Common myeloid progenitor, CD34-positive (primary cell): ENCODE measurements at regions not wholly inside any gene's neighbourhood (a gene's known extent, or its start where the extent isn't known, plus 50 kb on each side); places are given as distances from the start of the nearest gene placed in this dataset.
"Not testable (repeated sequence)": the region's sequence is repeated elsewhere in the genome, so short reads cannot be mapped to it uniquely, and the experiment has no call there.

Experiments
- CTCF ChIA-PET: fragments of 350-600 bp; sonication (Branson Sonifier 250); formaldehyde crosslinking; loops from one replicate; lab custom pipeline; 2021; ENCODE audit warnings: antibody characterized with exemption; lab: Charles Lee
- POLR2A ChIA-PET: fragments of 350-600 bp; sonication (Branson Sonifier 250); formaldehyde crosslinking; loops from one replicate; lab custom pipeline; 2021; ENCODE audit warnings: antibody characterized with exemption; lab: Charles Lee
- DNase-seq, 3 donors: peaks; one replicate each; pipeline versions ENCODE4 v3.0.0 to v3.0.0-alpha.2; 2013
- H3K27ac ChIP-seq, 2 experiments: 1 replicate in 1 of 2; 2 replicates in 1 of 2; pipeline ENCODE4 v1.7.0; 2013; ENCODE audit warnings: inconsistent platforms in 2 of 2, low read length in 2 of 2, mild to moderate bottlenecking in 2 of 2, low read depth in 1 of 2, moderate library complexity in 1 of 2; ENCODE audit not compliant: severe bottlenecking in 2 of 2, insufficient read depth in 1 of 2, poor library complexity in 1 of 2
- H3K27me3 ChIP-seq, 5 experiments: replicated peaks in 2 of 5; 1 replicate in 3 of 5; 2 replicates in 2 of 5; pipeline versions ENCODE4 v1.6.1 to v1.7.0; 2013; ENCODE audit warnings: low read length in 4 of 5, mild to moderate bottlenecking in 2 of 5, moderate library complexity in 2 of 5, inconsistent platforms in 1 of 5; ENCODE audit not compliant: insufficient read depth in 5 of 5, control insufficient read depth in 4 of 5
- H3K36me3 ChIP-seq, 4 experiments: 1 replicate in 2 of 4; 2 replicates in 2 of 4; pipeline versions ENCODE4 v1.6.1 to v1.7.0; 2013; ENCODE audit warnings: low read length in 3 of 4, control low read depth in 1 of 4, mild to moderate bottlenecking in 1 of 4; ENCODE audit not compliant: control insufficient read depth in 4 of 4, insufficient read depth in 4 of 4
- H3K4me1 ChIP-seq, 4 experiments: 1 replicate in 3 of 4; 2 replicates in 1 of 4; pipeline versions ENCODE4 v1.6.1 to v1.7.1; 2013; ENCODE audit warnings: low read length in 3 of 4, mild to moderate bottlenecking in 3 of 4, control low read depth in 1 of 4, inconsistent platforms in 1 of 4, moderate library complexity in 1 of 4; ENCODE audit not compliant: control insufficient read depth in 4 of 4, insufficient read depth in 4 of 4; ENCODE audit errors: control extremely low read depth in 1 of 4
- H3K4me3 ChIP-seq, 7 experiments: 1 replicate in 4 of 7; 2 replicates in 3 of 7; pipeline versions ENCODE4 v1.5.1 to v1.7.0; 2013; ENCODE audit warnings: mild to moderate bottlenecking in 7 of 7, low read length in 6 of 7, moderate library complexity in 6 of 7, inconsistent platforms in 2 of 7, low read depth in 2 of 7, control low read depth in 1 of 7; ENCODE audit not compliant: insufficient read depth in 4 of 7, control insufficient read depth in 1 of 7; ENCODE audit errors: extremely low read depth in 1 of 7
- H3K9me3 ChIP-seq, 5 experiments: 1 replicate in 4 of 5; 2 replicates in 1 of 5; pipeline versions ENCODE4 v1.6.1 to v1.7.1; 2013; ENCODE audit warnings: low read length in 4 of 5, mild to moderate bottlenecking in 2 of 5, inconsistent platforms in 1 of 5, low read depth in 1 of 5, moderate library complexity in 1 of 5; ENCODE audit not compliant: control insufficient read depth in 4 of 5, insufficient read depth in 2 of 5; ENCODE audit errors: control extremely low read depth in 1 of 5
- WGBS: methylation state at CpG from one replicate; pipeline ENCODE4 v1.1.5; 2013; ENCODE audit not compliant: insufficient coverage; 5-methylcytosine and 5-hydroxymethylcytosine counted together

- Histone ChIP-seq H3K27ac (no peak overlapping the region), H3K27me3 (no peaks in the 10 kb centered on the region), H3K4me3 (no peak overlapping the region), H3K36me3 (no peaks in the 10 kb centered on the region), H3K9me3 (peaks cover 0 to 2% (median 0%) of the 10 kb centered on the region in 5 experiments), H3K4me1 (no peaks in the 10 kb centered on the region)
- DNase-seq = no peak
- POLR2A ChIA-PET = no interaction called here
- CTCF ChIA-PET = no interaction called here
- WGBS = no CpG with 5 or more reads among the region's 1 CpG
Measured at GRCh38 chr12:73699318-73699717, 838.3 kb upstream of the ATXN7L3B start.

GRCh38 chr12:73714655-73715054, 823.0 kb upstream of the ATXN7L3B start:
- H3K4me3 ChIP-seq = no peak overlapping the region
- no peaks in the 10 kb centered on the region for H3K36me3 ChIP-seq
- ChIA-PET POLR2A (no interaction called here), CTCF (no interaction called here)
- no peak for DNase-seq
- no peaks in the 10 kb centered on the region for H3K27me3 ChIP-seq
- H3K4me1 ChIP-seq = no peaks in the 10 kb centered on the region
- H3K27ac ChIP-seq = no peak overlapping the region
- H3K9me3 ChIP-seq = no peaks in the 10 kb centered on the region
- no CpG with 5 or more reads among the region's 2 CpGs for WGBS

DNA sequence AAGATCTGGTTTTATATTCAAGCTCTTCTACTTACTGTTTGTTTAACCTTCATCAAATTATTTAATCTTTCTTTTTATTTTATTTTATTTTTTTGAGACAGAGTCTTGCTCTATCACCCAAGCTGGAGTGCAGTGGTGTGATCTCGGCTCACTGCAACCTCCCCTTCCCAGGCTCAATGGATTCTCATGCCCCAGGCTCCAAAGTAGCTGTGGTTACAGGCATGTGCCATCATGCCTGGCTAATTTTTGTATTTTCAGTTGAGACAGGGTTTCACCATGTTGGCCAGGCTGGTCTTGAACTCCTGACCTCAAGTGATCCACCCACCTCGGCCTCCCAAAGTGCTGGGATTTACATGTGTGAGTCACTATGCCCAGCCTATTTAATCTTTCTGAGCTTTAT, 821.5 kb upstream of the ATXN7L3B start:
- H3K4me1 ChIP-seq, CTCF ChIA-PET, H3K27ac ChIP-seq, H3K27me3 ChIP-seq, H3K4me3 ChIP-seq, H3K9me3 ChIP-seq, POLR2A ChIA-PET, H3K36me3 ChIP-seq, DNase-seq: not testable (repeated sequence)
- WGBS = no CpG with 5 or more reads among the region's 2 CpGs

GRCh38 chr12:73719223-73719622, 818.4 kb upstream of the ATXN7L3B start:
- ChIA-PET POLR2A (no interaction called here), CTCF (no interaction called here)
- H3K27me3 ChIP-seq = no peaks in the 10 kb centered on the region
- no peaks in the 10 kb centered on the region for H3K36me3 ChIP-seq
- no peak overlapping the region for H3K4me3 ChIP-seq
- H3K4me1 ChIP-seq = no peaks in the 10 kb centered on the region
- DNase-seq = no peak
- H3K27ac ChIP-seq = no peak overlapping the region
- no CpG with 5 or more reads among the region's 5 CpGs for WGBS
- no peaks in the 10 kb centered on the region for H3K9me3 ChIP-seq

GRCh38 chr12:73726881-73727280, 810.8 kb upstream of the ATXN7L3B start:
- ChIA-PET POLR2A (no interaction called here), CTCF (no interaction called here)
- Histone ChIP-seq H3K4me3 (no peak overlapping the region), H3K27ac (no peak overlapping the region), H3K4me1 (no peaks in the 10 kb centered on the region), H3K36me3 (no peaks in the 10 kb centered on the region), H3K27me3 (no peaks in the 10 kb centered on the region), H3K9me3 (no peaks in the 10 kb centered on the region)
- 100% methylated on average over 4 of the region's 6 CpGs for WGBS
- no peak for DNase-seq

DNA sequence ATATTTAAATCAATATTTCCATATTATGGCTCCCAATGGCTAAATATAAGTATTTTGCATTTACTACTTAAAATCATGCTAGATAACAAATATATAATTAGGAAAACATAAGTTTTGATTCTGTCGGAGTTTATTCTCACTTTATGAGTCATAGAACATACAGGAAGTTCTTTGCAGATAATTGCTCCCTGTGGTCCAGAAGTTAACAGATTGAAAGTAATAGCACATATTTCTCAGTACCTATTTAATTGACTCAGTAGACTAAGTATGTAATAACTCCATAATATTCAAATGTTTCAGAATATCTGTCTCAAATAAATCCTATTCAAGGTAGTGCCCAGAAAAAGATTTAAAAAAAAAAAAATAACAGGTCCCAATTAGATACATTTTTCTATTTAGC, 806.0 kb upstream of the ATXN7L3B start:
- WGBS = no CpG with 5 or more reads among the region's 1 CpG
- H3K27me3 ChIP-seq = no peaks in the 10 kb centered on the region
- H3K4me1 ChIP-seq = no peaks in the 10 kb centered on the region
- no peaks in the 10 kb centered on the region for H3K36me3 ChIP-seq
- CTCF ChIA-PET = no interaction called here
- no peak overlapping the region for H3K4me3 ChIP-seq
- no peaks in the 10 kb centered on the region for H3K9me3 ChIP-seq
- DNase-seq = no peak
- H3K27ac ChIP-seq = no peak overlapping the region
- POLR2A ChIA-PET = no interaction called here

DNA sequence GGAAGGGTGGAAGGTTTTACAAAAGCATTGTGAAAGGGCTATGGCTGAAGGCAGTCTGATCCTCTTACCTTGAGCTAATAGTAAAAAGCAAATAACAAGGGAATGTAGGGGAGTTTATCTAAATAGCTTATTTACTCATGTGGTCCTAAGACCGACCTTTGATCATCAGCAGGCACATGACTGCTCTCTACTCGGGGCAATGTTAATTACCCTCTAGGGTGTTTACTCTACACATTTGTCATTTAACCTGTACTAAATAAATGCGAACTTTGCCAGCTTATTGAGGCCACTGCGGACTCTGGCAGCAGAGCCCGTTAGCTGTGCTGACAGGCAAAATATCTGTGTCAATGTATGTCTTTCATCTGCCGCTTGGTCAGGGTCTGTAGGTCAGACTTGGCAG, 768.3 kb upstream of the ATXN7L3B start:
- no peak overlapping the region for H3K4me3 ChIP-seq
- no peak overlapping the region for H3K27ac ChIP-seq
- H3K36me3 ChIP-seq = no peaks in the 10 kb centered on the region
- ChIA-PET CTCF (no interaction called here), POLR2A (no interaction called here)
- no peaks in the 10 kb centered on the region for H3K4me1 ChIP-seq
- H3K9me3 ChIP-seq = peaks cover 0 to 8% (median 2%) of the 10 kb centered on the region in 5 experiments
- no peak for DNase-seq
- no peaks in the 10 kb centered on the region for H3K27me3 ChIP-seq
- 90% methylated on average over 5 of the region's 6 CpGs for WGBS
